ENCODE measurements at regions not wholly inside any gene's neighbourhood (a gene's known extent, or its start where the extent isn't known, plus 50 kb on each side); places are given as distances from the start of the nearest gene placed in this dataset.
A peak's percentile ranks its signal among the peaks of the same experiment; 100 is the strongest.

- DNase-seq (no peak), ATAC-seq (ENCODE audit: insufficient read depth, low FRiP score) (no peak)
- 73 to 85% methylated on average over 5 of the region's 5 CpGs for WGBS, 2 donors
- Histone ChIP-seq H3K9ac (ENCODE audit: insufficient read depth in 1 of 2, low read length in 2 of 2) (no peak overlapping the region), H3K36me3 (ENCODE audit: control insufficient read depth in 4 of 4, insufficient read depth in 4 of 4, low read length in 4 of 4) (no peaks in the 10 kb centered on the region), H3K4me3 (no peak overlapping the region), H3K9me3 (ENCODE audit: control insufficient read depth in 4 of 4, insufficient read depth in 3 of 4, low read length in 3 of 4) (no peaks in the 10 kb centered on the region), H3K27me3 (ENCODE audit: control insufficient read depth in 3 of 3, insufficient read depth in 3 of 3, low read length in 2 of 3) (peaks cover 0 to under 1% (median 0%) of the 10 kb centered on the region in 3 donors), H3K4me1 (ENCODE audit: control insufficient read depth in 5 of 5, insufficient read depth in 5 of 5, low read length in 5 of 5) (peaks cover 0 to 5% (median 0%) of the 10 kb centered on the region in 5 donors), H3K27ac (ENCODE audit: low read depth in 1 of 2, low read length in 1 of 2) (no peak overlapping the region)
- TF ChIP-seq CTCF (IDR thresholded peaks at IDR 0.05; ENCODE audit: control extremely low read depth, extremely low read depth) = no peak
Observed at GRCh38 chr10:110382695-110383094, 78.0 kb upstream of the SMNDC1 start.

GRCh38 chr10:110387617-110387982 is 82.9 kb upstream of the SMNDC1 start:
- TF ChIP-seq CTCF (IDR thresholded peaks at IDR 0.05; ENCODE audit: control extremely low read depth, extremely low read depth) = no peak
- DNase-seq (no peak), ATAC-seq (ENCODE audit: insufficient read depth, low FRiP score) (no peak)
- Histone ChIP-seq H3K4me3 (no peak overlapping the region), H3K9ac (ENCODE audit: insufficient read depth in 1 of 2, low read length in 2 of 2) (no peak overlapping the region), H3K9me3 (ENCODE audit: control insufficient read depth in 4 of 4, insufficient read depth in 3 of 4, low read length in 3 of 4) (no peaks in the 10 kb centered on the region), H3K4me1 (ENCODE audit: control insufficient read depth in 5 of 5, insufficient read depth in 5 of 5, low read length in 5 of 5) (peaks cover 0 to 18% (median 13%) of the 10 kb centered on the region in 5 donors), H3K36me3 (ENCODE audit: control insufficient read depth in 4 of 4, insufficient read depth in 4 of 4, low read length in 4 of 4) (no peaks in the 10 kb centered on the region), H3K27me3 (ENCODE audit: control insufficient read depth in 3 of 3, insufficient read depth in 3 of 3, low read length in 2 of 3) (peaks cover 0 to 9% (median 0%) of the 10 kb centered on the region in 3 donors), H3K27ac (ENCODE audit: low read depth in 1 of 2, low read length in 1 of 2) (peak overlapping the region in 1 of 2 donors; percentile 42)
- 37 to 50% methylated on average over 1 of the region's 1 CpG for WGBS, 2 donors

- Histone ChIP-seq H3K27ac (ENCODE audit: low read depth in 1 of 2, low read length in 1 of 2) (peak overlapping the region in 1 of 2 donors; percentile 54), H3K9ac (ENCODE audit: insufficient read depth in 1 of 2, low read length in 2 of 2) (no peak overlapping the region), H3K9me3 (ENCODE audit: control insufficient read depth in 4 of 4, insufficient read depth in 3 of 4, low read length in 3 of 4) (no peaks in the 10 kb centered on the region), H3K4me1 (ENCODE audit: control insufficient read depth in 5 of 5, insufficient read depth in 5 of 5, low read length in 5 of 5) (peaks cover 0 to 19% (median 14%) of the 10 kb centered on the region in 5 donors), H3K36me3 (ENCODE audit: control insufficient read depth in 4 of 4, insufficient read depth in 4 of 4, low read length in 4 of 4) (no peaks in the 10 kb centered on the region), H3K27me3 (ENCODE audit: control insufficient read depth in 3 of 3, insufficient read depth in 3 of 3, low read length in 2 of 3) (peaks cover 0 to 9% (median 0%) of the 10 kb centered on the region in 3 donors), H3K4me3 (no peak overlapping the region)
- ATAC-seq (ENCODE audit: insufficient read depth, low FRiP score) = no peak
- DNase-seq = peak; percentile 42 to 63 (median 61)
- 44 to 54% methylated on average over 7 of the region's 7 CpGs for WGBS, 2 donors
- no peak for TF ChIP-seq CTCF (IDR thresholded peaks at IDR 0.05; ENCODE audit: control extremely low read depth, extremely low read depth)
Observed at GRCh38 chr10:110387983-110388686, 83.4 kb upstream of the SMNDC1 start.
